Stimulated activated CD4-positive, alpha-beta T cell treated with anti-CD3 and anti-CD28 coated beads, Interleukin-12 subunit alpha, Interleukin-12 subunit beta, amount 100 ng/mL, for 48 hours (primary cell): ENCODE measurements at regions not wholly inside any gene's neighbourhood (a gene's known extent, or its start where the extent isn't known, plus 50 kb on each side); places are given as distances from the start of the nearest gene placed in this dataset.
"Not testable (repeated sequence)": the region's sequence is repeated elsewhere in the genome, so short reads cannot be mapped to it uniquely, and the experiment has no call there.

Experiments
- DNase-seq, 3 donors: peaks; one replicate each; pipeline ENCODE4 v3.0.0-alpha.2; 2020; ENCODE audit warnings: low read depth in 2 of 3, low spot score in 1 of 3

GRCh38 chr5:91285062-91285461 lies 98.1 kb downstream of the ARRDC3 start:
- not testable (repeated sequence) for DNase-seq

GRCh38 chr5:91283899-91284298 lies 99.2 kb downstream of the ARRDC3 start:
- DNase-seq: no peak

- no peak for DNase-seq
Measured at GRCh38 chr5:91283326-91283725, 99.8 kb downstream of the ARRDC3 start.

GRCh38 chr5:91282210-91282609 lies 100.9 kb downstream of the ARRDC3 start:
- no peak for DNase-seq

GRCh38 chr5:91281401-91281800 lies 101.7 kb downstream of the ARRDC3 start:
- DNase-seq: no peak

- DNase-seq: peak; percentile 88 to 92 (median 89)
Measured at GRCh38 chr5:91280362-91281269, 102.5 kb downstream of the ARRDC3 start.

GRCh38 chr5:91277840-91278239 lies 105.3 kb downstream of the ARRDC3 start:
- no peak for DNase-seq

GRCh38 chr5:91277093-91277626 lies 106.0 kb downstream of the ARRDC3 start:
- DNase-seq: no peak

- DNase-seq: no peak
Measured at GRCh38 chr5:91272858-91273257, 110.3 kb downstream of the ARRDC3 start.

- DNase-seq: no peak
Measured at GRCh38 chr5:91271999-91272398, 111.1 kb downstream of the ARRDC3 start.

- DNase-seq: peak in 1 of 3 donors; percentile 9
Measured at GRCh38 chr5:91269198-91269597, 113.9 kb downstream of the ARRDC3 start.

- DNase-seq: no peak
Measured at GRCh38 chr5:91266184-91266705, 116.9 kb downstream of the ARRDC3 start.

GRCh38 chr5:91264311-91265051 lies 118.6 kb downstream of the ARRDC3 start:
- no peak for DNase-seq

- no peak for DNase-seq
Measured at GRCh38 chr5:91263898-91264297, 119.2 kb downstream of the ARRDC3 start.

GRCh38 chr5:91257301-91257700 lies 125.8 kb downstream of the ARRDC3 start:
- no peak for DNase-seq

GRCh38 chr5:91256142-91256524 lies 127.0 kb downstream of the ARRDC3 start:
- no peak for DNase-seq

GRCh38 chr5:91255396-91256141 lies 127.5 kb downstream of the ARRDC3 start:
- DNase-seq: no peak

GRCh38 chr5:91252916-91253315 lies 130.2 kb downstream of the ARRDC3 start:
- DNase-seq: no peak

GRCh38 chr5:91245871-91246270 lies 137.2 kb downstream of the ARRDC3 start:
- DNase-seq: no peak

- DNase-seq: no peak
Measured at GRCh38 chr5:91245074-91245452, 138.1 kb downstream of the ARRDC3 start.
